ENCODE measurements at regions not wholly inside any gene's neighbourhood (a gene's known extent, or its start where the extent isn't known, plus 50 kb on each side); places are given as distances from the start of the nearest gene placed in this dataset.

GRCh38 chrY:21175505-21175904 lies 335.6 kb upstream of the RBMY1B start:
- no peak for DNase-seq

DNA sequence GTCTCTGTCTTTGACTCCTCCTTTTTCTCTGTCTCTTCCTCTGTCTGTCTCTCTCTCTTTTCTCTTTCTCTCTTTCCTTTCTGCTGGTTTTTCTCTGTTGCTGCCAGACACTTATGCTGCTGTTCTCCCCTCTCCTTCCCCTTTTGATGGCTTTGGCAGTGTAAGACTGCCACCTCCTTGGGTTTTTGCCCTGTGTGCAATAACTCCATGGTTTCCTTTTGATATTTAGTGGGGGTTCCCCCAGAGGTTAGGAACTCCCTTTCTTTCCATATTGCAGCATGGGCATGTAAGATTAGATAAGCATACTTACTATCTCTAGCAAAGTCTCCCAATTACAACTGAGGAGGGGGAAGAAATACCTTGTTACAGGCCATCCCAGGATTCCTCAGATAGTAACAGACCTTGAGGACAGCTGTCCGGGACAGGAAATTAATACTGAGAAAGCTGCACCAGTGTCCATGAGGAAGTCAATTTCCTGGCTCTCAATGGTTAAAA lies 333.8 kb upstream of the RBMY1B start:
- no peak for DNase-seq

GRCh38 chrY:21178281-21178680 lies 332.9 kb upstream of the RBMY1B start:
- no peak for DNase-seq

DNA sequence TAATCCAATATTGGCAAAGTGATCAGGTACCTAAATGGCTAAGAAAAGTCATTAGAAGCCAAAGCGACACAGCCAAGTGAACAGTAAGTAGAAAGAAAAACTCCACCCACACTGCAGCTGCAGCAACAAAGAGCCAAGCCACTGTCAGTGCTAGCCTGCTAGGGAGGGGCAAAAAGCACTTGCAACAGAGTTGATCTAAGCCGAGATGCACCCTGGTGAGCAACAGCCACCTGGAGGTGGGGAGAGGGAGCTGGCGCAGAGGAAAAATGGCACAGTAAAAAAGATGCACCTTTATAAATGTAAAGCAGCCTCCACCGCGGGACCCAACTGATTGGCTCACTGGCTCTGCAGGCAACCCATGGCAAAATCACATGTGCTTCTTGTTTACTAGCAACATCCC lies 330.2 kb upstream of the RBMY1B start:
- no peak for DNase-seq

DNA sequence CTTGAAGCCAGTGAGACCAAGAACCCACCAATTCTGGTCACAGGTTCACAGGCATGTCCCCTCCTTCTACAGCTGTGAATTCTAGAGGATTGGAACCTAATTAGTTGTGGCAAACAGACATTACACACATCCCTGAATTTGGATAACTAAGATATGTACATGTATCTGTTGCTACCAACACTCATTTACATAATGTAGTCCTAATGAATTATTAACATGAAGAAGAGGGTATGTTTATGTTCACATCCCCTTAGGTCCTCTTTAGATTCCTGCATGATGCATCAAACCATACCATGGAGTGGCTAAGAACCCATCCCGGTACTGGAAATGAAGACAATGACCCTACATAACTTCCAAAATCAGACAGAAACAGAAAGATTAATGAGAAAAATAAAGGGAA lies 326.9 kb upstream of the RBMY1B start:
- no peak for DNase-seq

DNA sequence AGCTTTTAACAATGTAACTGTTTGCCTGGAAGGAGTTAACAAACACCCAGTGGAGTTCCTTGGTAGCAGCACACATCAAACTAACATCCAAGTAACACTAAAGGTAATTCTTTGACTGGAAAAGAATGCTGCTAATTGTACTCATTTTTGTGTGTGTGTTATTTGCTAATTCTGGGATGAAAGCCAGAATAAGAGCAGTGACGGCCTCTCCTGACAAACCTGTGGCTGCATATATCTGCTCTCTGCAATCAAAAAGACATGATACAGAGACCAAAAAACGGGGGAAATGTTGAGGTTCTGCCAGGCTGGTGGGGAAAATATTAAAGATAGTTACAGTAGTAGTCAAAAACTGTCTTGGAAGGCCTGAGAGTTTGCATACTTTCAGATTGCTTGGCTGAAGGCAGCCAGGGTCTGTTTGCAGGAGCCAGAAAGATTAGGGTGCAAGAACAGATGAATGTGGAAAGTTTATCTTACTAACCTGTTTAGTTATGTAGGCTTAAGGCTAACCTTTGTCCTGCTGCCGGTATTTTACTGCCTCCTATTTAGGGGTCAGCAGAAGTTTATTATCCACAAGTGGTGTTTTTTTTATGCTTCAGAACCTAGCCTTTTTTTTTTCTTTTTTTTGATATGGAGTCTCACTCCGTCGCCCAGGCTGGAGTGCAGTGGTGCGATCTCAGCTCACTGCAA lies 325.6 kb upstream of the RBMY1B start:
- DNase-seq: no peak

DNA sequence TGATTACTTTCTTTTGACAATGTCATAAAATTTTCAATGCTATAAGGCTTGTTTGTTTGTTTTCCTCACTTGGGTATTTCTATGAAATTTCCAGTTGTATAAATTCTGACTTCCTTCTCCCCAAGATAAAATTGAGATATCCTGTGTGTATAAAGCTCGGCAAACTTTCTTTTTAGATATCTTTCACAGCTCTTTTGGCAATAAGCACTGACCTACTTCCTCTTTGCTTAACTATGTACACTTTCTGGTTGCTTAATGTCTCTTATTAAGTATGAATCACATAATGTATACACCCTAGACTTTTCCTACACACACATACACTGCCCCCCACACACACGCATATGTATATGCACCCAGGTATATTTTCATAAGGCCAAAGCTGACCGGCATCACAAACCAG lies 318.4 kb upstream of the RBMY1B start:
- DNase-seq: no peak

DNA sequence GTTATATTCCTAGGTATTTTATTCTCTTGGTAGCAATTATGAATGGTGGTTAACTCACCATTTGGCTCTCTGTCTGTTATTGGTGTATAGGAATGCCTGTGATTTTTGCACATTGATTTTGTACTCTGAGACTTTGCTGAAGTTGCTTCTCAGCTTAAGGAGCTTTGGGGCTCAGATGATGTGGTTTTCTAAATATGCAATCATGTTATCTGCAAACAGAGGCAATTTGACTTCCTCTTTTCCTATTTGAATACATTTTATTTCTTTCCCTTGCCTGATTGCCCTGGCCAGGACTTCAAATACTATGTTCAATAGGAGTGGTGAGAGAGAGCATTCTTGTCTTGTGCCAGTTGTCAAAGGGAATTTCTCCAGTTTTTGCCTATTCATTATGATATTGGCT lies 310.9 kb upstream of the RBMY1B start:
- no peak for DNase-seq

GRCh38 chrY:21227849-21228248 lies 283.3 kb upstream of the RBMY1B start:
- no peak for DNase-seq

DNA sequence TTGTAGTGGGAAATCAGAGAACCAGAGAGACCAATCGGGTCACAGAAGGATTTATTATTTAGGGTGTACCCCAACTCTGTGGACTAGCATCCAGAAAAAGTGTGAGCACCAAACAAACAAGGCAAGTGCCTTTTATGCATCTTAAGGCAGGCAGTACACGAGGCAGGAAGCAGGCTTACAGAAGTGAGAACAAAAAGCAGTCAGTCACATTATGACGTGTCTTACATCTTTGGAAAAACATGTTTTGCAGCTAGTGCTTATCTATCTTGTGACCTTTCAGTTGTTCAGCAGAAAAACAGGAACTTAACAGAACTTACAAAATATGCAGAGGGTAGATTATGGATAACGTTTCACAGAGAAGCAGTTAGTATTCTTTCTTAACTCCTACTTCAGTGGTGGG lies 270.9 kb upstream of the RBMY1B start:
- no peak for DNase-seq

DNA sequence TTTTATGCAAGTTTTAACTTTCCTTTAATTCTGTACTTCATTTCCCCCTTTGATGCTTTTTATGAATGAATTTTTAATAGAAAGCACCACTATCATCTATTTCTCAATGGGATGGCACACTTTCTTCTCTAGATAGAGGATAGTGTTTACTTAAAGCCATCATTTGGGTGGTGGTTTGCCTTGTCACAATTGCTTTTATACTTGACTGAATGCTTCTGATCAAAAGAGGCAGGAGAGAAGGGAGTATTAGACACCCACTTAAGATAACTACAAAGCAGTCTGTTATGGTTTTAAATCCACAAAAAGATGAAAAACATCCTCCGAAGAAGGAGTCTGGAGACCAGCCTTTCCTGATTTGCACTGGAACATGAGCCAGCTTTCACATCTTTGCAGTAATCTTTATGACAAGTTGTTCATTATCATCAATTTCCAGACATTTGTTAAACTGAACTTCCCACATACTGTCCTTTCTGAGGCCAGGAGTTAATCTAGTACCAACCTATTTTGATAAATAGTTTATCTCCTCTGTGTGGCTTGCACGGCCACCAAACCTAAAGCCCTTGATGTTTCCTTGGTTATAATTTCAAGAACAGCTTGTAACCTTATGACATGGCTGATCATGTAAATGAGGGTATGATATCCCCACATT lies 270.4 kb upstream of the RBMY1B start:
- no peak for DNase-seq

- no peak for DNase-seq
Observed at GRCh38 chrY:21242793-21243192, 268.3 kb upstream of the RBMY1B start.

- DNase-seq: no peak
Observed at GRCh38 chrY:21246780-21247179, 264.4 kb upstream of the RBMY1B start.

GRCh38 chrY:21248591-21248990 lies 262.5 kb upstream of the RBMY1B start:
- no peak for DNase-seq

DNA sequence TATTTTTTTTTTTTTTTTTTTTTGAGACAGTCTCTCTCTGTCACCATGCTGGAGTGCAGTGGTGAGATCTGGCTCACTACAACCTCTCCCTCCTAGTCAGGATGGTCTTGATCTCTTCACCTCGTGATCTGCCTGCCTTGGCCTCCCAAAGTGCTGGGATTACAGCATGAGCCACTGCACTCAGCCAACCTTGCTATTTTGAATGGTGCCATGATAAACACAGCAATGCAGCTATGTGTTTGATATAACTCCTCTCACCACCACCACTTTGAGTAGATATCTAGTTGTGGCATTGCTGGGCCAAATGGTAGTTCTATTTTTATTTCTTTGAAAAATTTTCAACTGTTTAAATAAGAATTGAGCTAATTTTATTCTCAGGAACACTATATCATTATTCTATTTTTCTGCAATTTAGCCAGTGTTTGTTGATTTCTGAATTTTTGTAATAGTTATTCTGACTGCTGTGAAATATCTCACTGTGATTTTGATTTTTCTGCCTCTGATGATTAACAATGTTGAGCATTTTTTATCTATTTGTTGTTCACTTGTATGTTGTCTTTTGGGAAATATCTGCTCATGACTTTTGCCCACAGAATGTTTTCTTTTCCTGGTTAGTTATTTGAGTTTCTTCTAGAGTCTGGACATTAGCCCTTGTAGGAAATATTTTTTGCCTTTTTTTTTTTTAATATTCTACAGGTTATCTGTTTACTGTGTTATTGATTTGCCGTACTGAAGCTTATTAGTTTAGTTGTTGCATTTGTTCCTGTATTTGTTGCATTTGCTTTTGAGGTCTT lies 257.5 kb upstream of the RBMY1B start:
- no peak for DNase-seq

GRCh38 chrY:21254476-21254875 lies 256.7 kb upstream of the RBMY1B start:
- DNase-seq: no peak

GRCh38 chrY:21256820-21257219 lies 254.3 kb upstream of the RBMY1B start:
- no peak for DNase-seq

DNA sequence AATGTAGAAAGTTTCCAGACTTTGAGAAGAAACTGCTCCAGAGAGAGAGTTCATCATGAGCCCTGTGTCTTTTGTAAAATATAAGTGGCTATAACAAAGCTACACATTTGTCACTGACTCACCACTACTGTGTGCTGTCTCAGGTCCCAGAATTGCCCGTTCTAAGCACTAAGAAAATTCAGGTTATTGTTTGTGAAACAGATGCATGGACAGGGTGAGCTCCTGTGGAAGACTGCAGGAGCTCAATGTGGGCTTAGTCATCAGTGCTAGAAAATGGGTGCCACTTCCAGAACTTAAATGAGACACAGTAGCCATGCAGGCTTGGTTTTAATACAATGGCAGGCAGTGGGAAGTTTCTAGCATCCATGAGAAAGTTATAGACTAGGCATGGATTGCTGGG lies 251.4 kb upstream of the RBMY1B start:
- no peak for DNase-seq

GRCh38 chrY:21260325-21260724 lies 250.8 kb upstream of the RBMY1B start:
- no peak for DNase-seq

GRCh38 chrY:21261158-21261557 lies 250.0 kb upstream of the RBMY1B start:
- DNase-seq: no peak

GRCh38 chrY:21266751-21267150 lies 244.4 kb upstream of the RBMY1B start:
- no peak for DNase-seq

- DNase-seq: no peak
Observed at GRCh38 chrY:21267164-21267563, 244.0 kb upstream of the RBMY1B start.

DNA sequence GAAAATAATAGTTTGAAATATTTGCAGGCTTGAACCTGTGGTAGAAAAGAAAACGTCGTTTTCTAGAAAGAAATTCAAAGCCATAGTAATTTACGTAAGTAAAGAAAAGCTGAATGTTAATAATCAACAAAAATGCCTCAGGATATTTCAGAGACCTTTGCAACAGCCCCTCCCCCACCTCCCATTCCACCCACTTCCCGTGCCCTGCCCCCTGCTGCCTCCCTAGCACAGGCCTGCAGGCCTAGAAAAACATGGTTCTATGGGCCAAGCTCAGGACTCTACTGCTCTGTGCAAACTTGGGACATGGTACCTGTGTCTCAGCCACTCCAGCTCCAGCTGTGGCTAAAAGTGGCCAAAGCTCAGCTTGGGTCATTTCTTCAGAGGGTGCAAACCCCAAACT lies 223.4 kb upstream of the RBMY1B start:
- DNase-seq: no peak

GRCh38 chrY:21288908-21289307 lies 222.2 kb upstream of the RBMY1B start:
- no peak for DNase-seq
